GM23338 (cell line): ENCODE measurements at regions not wholly inside any gene's neighbourhood (a gene's known extent, or its start where the extent isn't known, plus 50 kb on each side); places are given as distances from the start of the nearest gene placed in this dataset.

ENCODE experiments used
- ATAC-seq: fragments of 200-7000 bp; cut with Tn5 transposase; 3 replicates; pipeline ENCODE4 v1.9.1; 2020
- DNase-seq: peaks from one replicate; pipeline ENCODE4 v3.0.0-alpha.2; 2015; ENCODE audit warnings: low spot score
- H2AFZ ChIP-seq: fragments of 200-600 bp; sonication (generic); 2 replicates; pipeline ENCODE4 v1.8.0; 2016; ENCODE audit warnings: antibody characterized with exemption, mild to moderate bottlenecking, moderate library complexity
- H3F3A ChIP-seq: fragments of 200-600 bp; sonication (generic); replicated peaks from 2 replicates; pipeline ENCODE4 v1.8.0; 2017; ENCODE audit warnings: antibody characterized with exemption, mixed run types, low read depth
- H3K27ac ChIP-seq: fragments of 200-600 bp; sonication (generic); 2 replicates; pipeline ENCODE4 v1.6.1; 2016; ENCODE audit warnings: low read depth
- H3K27me3 ChIP-seq: fragments of 200-600 bp; sonication (generic); 2 replicates; pipeline ENCODE4 v1.8.0; 2016; ENCODE audit warnings: mild to moderate bottlenecking, mixed run types, moderate library complexity; ENCODE audit not compliant: insufficient read depth
- H3K36me3 ChIP-seq: fragments of 200-600 bp; sonication (generic); 2 replicates; pipeline ENCODE4 v1.8.0; 2016; ENCODE audit warnings: mild to moderate bottlenecking; ENCODE audit not compliant: insufficient read depth
- H3K4me1 ChIP-seq: fragments of 200-600 bp; sonication (generic); 2 replicates; pipeline ENCODE4 v1.8.0; 2016; ENCODE audit warnings: mild to moderate bottlenecking, moderate library complexity; ENCODE audit not compliant: insufficient read depth
- H3K4me2 ChIP-seq: fragments of 200-600 bp; sonication (generic); 2 replicates; pipeline ENCODE4 v1.7.1; 2017; ENCODE audit warnings: mixed run types
- H3K4me3 ChIP-seq: fragments of 200-600 bp; sonication (generic); 2 replicates; pipeline ENCODE4 v1.6.1; 2016; ENCODE audit warnings: mixed run types
- H3K79me2 ChIP-seq: fragments of 200-600 bp; sonication (generic); replicated peaks from 2 replicates; pipeline ENCODE4 v1.8.0; 2017; ENCODE audit warnings: mild to moderate bottlenecking; ENCODE audit not compliant: insufficient read depth
- H3K9me2 ChIP-seq: fragments of 200-600 bp; sonication (generic); 2 replicates; pipeline ENCODE4 v1.8.0; 2017; ENCODE audit not compliant: insufficient read depth
- H4K20me1 ChIP-seq: fragments of 200-600 bp; sonication (generic); replicated peaks from 2 replicates; pipeline ENCODE4 v1.8.0; 2017; ENCODE audit warnings: mild to moderate bottlenecking; ENCODE audit not compliant: insufficient read depth
- H3K27ac Mint-ChIP-seq: 2 replicates; pipeline ENCODE4 v1.8.0; 2020; ENCODE audit warnings: inconsistent platforms, mild to moderate bottlenecking, moderate library complexity, mixed read lengths
- H3K27me3 Mint-ChIP-seq: 3 replicates; pipeline ENCODE4 v1.8.0; 2022; ENCODE audit warnings: low read depth, mild to moderate bottlenecking, moderate library complexity, mixed read lengths, inconsistent platforms; ENCODE audit not compliant: insufficient read depth, poor library complexity
- H3K36me3 Mint-ChIP-seq: 3 replicates; pipeline ENCODE4 v1.8.0; 2021; ENCODE audit warnings: low read depth, mild to moderate bottlenecking, inconsistent platforms, moderate library complexity, mixed read lengths
- H3K4me1 Mint-ChIP-seq: 3 replicates; pipeline ENCODE4 v1.8.0; 2020; ENCODE audit warnings: mild to moderate bottlenecking, inconsistent platforms, mixed read lengths
- H3K4me3 Mint-ChIP-seq: 3 replicates; pipeline ENCODE4 v1.8.0; 2021; ENCODE audit warnings: moderate library complexity, mild to moderate bottlenecking, inconsistent platforms, mixed read lengths
- H3K9me3 Mint-ChIP-seq: 3 replicates; pipeline ENCODE4 v1.8.0; 2020; ENCODE audit warnings: moderate library complexity, mild to moderate bottlenecking, inconsistent platforms, mixed read lengths
- CTCF ChIP-seq, 2 experiments: fragments of 200-600 bp in 1 of 2; sonication (generic) in 1 of 2; conservative IDR thresholded peaks; 2 replicates each; pipeline versions ENCODE4 v1.5.1 to v1.6.1; 2016 to 2017; ENCODE audit warnings: antibody characterized with exemption in 2 of 2, low read depth in 2 of 2, mild to moderate bottlenecking in 2 of 2, moderate library complexity in 1 of 2
- EZH2 ChIP-seq: fragments of 200-600 bp; sonication (generic); IDR thresholded peaks from one replicate; pipeline ENCODE4 v1.8.0; 2017; ENCODE audit warnings: antibody characterized with exemption, mild to moderate bottlenecking, low read depth; ENCODE audit not compliant: unreplicated experiment
- EZH2phosphoT487 ChIP-seq: fragments of 200-600 bp; sonication (generic); IDR thresholded peaks from one replicate; pipeline ENCODE4 v1.8.1; 2018; ENCODE audit warnings: antibody characterized with exemption; ENCODE audit not compliant: unreplicated experiment
- JUNB ChIP-seq: IDR thresholded peaks from one replicate; pipeline ENCODE4 v1.6.1; 2016; ENCODE audit warnings: antibody characterized with exemption; ENCODE audit not compliant: unreplicated experiment
- NANOG ChIP-seq: IDR thresholded peaks from 2 replicates; pipeline ENCODE4 v1.6.1; 2016; ENCODE audit warnings: antibody characterized with exemption, borderline replicate concordance
- POLR2AphosphoS5 ChIP-seq: IDR thresholded peaks from 2 replicates; pipeline ENCODE4 v1.6.1; 2016; ENCODE audit warnings: antibody characterized with exemption, low read depth
- REST ChIP-seq: IDR thresholded peaks from one replicate; pipeline ENCODE4 v1.6.1; 2018; ENCODE audit warnings: antibody characterized with exemption; ENCODE audit not compliant: unreplicated experiment
- STAT1 ChIP-seq: IDR thresholded peaks from one replicate; pipeline ENCODE4 v1.6.1; 2016; ENCODE audit warnings: antibody characterized with exemption; ENCODE audit not compliant: unreplicated experiment
- ZNF331 ChIP-seq: fragments of 250-450 bp; sonication (Bioruptor Pico); IDR thresholded peaks from 2 replicates; pipeline ENCODE4 v1.5.0; 2020; ENCODE audit warnings: low read depth, mild to moderate bottlenecking, moderate library complexity

GRCh38 chr15:35912196-35912595, 366.2 kb upstream of the DPH6 start:
- ATAC-seq: peak; percentile 68
- Histone ChIP-seq H3K4me3 (no peak overlapping the region), H3K9me2 (no peaks in the 10 kb centered on the region), H3K4me2 (no peak overlapping the region), H4K20me1 (no peaks in the 10 kb centered on the region), H3K27ac (no peak overlapping the region), H3K4me1 (no peaks in the 10 kb centered on the region), H3K36me3 (no peaks in the 10 kb centered on the region), H3K27me3 (no peaks in the 10 kb centered on the region), H2AFZ (0 out of 2 replicates have a peak overlapping the region, but pooled peaks have one; percentile 38), H3F3A (no peaks in the 10 kb centered on the region), H3K79me2 (no peaks in the 10 kb centered on the region)
- no peak overlapping the region for H3K4me3 Mint-ChIP-seq
- TF ChIP-seq STAT1: no peak
- TF ChIP-seq CTCF (conservative IDR thresholded peaks at IDR 0.05; ENCODE audit: low read depth in 2 of 2): peak; percentile 32 to 65
- H3K9me3 Mint-ChIP-seq: no peaks in the 10 kb centered on the region
- no peaks in the 10 kb centered on the region for H3K27me3 Mint-ChIP-seq
- H3K4me1 Mint-ChIP-seq: no peaks in the 10 kb centered on the region
- peak; percentile 17 for DNase-seq
- H3K36me3 Mint-ChIP-seq: no peaks in the 10 kb centered on the region
- H3K27ac Mint-ChIP-seq: no peak overlapping the region

DNA sequence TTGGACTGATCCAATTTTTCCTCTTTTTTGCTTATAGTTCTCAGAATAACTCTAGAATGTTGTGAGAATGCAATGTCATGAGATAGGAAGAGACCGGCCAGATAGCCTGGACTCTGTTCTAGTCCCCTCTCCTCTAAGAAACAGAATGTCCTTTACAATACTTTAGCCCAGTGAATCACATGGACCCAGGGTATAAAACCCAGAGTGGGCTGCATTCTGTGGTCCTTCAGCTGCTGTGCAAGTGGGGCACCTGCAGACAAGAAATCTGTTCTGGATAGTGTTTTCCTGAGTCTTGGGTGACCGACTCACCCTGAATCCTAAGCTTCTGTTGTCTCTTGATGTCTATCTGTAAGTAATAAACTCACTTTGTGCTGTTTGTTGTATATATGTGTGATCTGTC, 368.6 kb upstream of the DPH6 start:
- Mint-ChIP-seq H3K27me3 (no peaks in the 10 kb centered on the region), H3K36me3 (no peaks in the 10 kb centered on the region), H3K4me1 (no peaks in the 10 kb centered on the region), H3K9me3 (no peaks in the 10 kb centered on the region), H3K27ac (no peak overlapping the region), H3K4me3 (no peak overlapping the region)
- ATAC-seq (no peak), DNase-seq (no peak)
- TF ChIP-seq EZH2: no peak
- TF ChIP-seq NANOG: no peak
- TF ChIP-seq STAT1: no peak
- TF ChIP-seq POLR2AphosphoS5: no peak
- no peaks in the 10 kb centered on the region for H3F3A ChIP-seq
- no peaks in the 10 kb centered on the region for H3K4me1 ChIP-seq
- no peaks in the 10 kb centered on the region for H3K79me2 ChIP-seq
- no peaks in the 10 kb centered on the region for H3K27me3 ChIP-seq
- no peak overlapping the region for H3K27ac ChIP-seq
- no peaks in the 10 kb centered on the region for H3K36me3 ChIP-seq
- H3K4me3 ChIP-seq: no peak overlapping the region
- H4K20me1 ChIP-seq: no peaks in the 10 kb centered on the region
- peaks cover 4% of the 10 kb centered on the region; the same call in 1 of the 2 replicates for H3K9me2 ChIP-seq
- no peak overlapping the region for H2AFZ ChIP-seq
- H3K4me2 ChIP-seq: no peak overlapping the region

DNA sequence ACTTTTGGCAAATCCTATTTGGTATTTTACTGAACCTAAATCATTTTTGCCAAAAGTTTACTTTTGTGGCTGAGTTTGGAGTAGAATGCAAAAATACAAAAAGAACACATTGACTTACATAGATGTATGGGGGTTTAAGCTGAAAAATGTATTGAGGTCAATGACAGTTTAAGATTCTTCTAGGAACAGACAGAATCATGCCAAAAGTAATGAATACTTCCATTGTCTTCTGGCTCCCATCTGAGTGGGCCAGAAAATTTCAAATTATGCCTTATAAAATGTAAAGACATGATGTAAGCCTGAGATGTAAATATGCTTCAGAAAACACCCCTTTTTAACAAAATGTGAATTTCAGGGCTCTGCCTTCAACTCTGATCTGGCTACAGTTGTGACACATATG, 375.1 kb upstream of the DPH6 start:
- Mint-ChIP-seq H3K27me3 (no peaks in the 10 kb centered on the region), H3K4me1 (0 out of 3 replicates have a peak, but pooled peaks cover 2% of the 10 kb centered on the region), H3K36me3 (no peaks in the 10 kb centered on the region), H3K9me3 (no peaks in the 10 kb centered on the region), H3K27ac (no peak overlapping the region), H3K4me3 (no peak overlapping the region)
- Histone ChIP-seq H4K20me1 (no peaks in the 10 kb centered on the region), H3K79me2 (no peaks in the 10 kb centered on the region), H3K27me3 (no peaks in the 10 kb centered on the region), H2AFZ (no peak overlapping the region), H3K9me2 (peaks cover 9% of the 10 kb centered on the region; the same call in 1 of the 2 replicates), H3K36me3 (no peaks in the 10 kb centered on the region), H3F3A (no peaks in the 10 kb centered on the region), H3K4me2 (no peak overlapping the region), H3K27ac (no peak overlapping the region), H3K4me3 (no peak overlapping the region), H3K4me1 (peaks cover 8% of the 10 kb centered on the region; the same call in 1 of the 2 replicates)
- no peak for ATAC-seq
- no peak for DNase-seq
- no peak for TF ChIP-seq JUNB
- TF ChIP-seq STAT1: no peak
- no peak for TF ChIP-seq EZH2
- no peak for TF ChIP-seq EZH2phosphoT487
- no peak for TF ChIP-seq POLR2AphosphoS5
- no peak for TF ChIP-seq ZNF331 (CRISPR knock-in tag)
- TF ChIP-seq REST: no peak
